ENCODE measurements at regions not wholly inside any gene's neighbourhood (a gene's known extent, or its start where the extent isn't known, plus 50 kb on each side); places are given as distances from the start of the nearest gene placed in this dataset.

DNA sequence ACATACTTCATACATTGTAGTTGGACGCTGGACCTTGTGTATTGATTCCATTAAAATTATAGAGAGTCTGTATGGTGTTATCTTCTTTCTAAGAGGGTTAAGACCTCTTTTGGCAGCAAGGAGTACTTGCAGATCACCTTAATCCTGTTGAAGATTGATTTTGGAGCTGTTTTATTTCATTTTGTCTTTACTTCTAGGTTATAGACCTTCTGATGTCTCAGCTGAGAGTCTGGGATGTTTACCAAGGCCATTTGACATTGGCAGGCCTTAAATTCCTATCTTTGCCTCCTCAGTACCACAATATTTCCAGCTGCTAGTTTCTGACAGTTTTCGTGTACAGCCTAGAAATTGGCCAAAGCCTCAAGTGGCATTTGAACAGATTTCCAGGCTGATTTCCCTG is 338.0 kb downstream of the LMO4 start:
- Mint-ChIP-seq H3K27me3 (peaks cover 0 to 10% (median 0%) of the 10 kb centered on the region in 5 donors), H3K36me3 (no peaks in the 10 kb centered on the region), H3K27ac (no peak overlapping the region), H3K9me3 (peaks cover 0 to 8% (median 0%) of the 10 kb centered on the region in 11 donors), H3K4me3 (no peak overlapping the region), H3K4me1 (no peaks in the 10 kb centered on the region)
- ChIA-PET POLR2A (no interaction called here), CTCF (no interaction called here)
- H3K4me1 ChIP-seq (ENCODE audit: control insufficient read depth in 2 of 2, insufficient read depth in 2 of 2, low read length in 2 of 2): no peaks in the 10 kb centered on the region
- DNase-seq: no peak
- intact Hi-C loops (cut with micrococcal nuclease): no loop called here
- H3K36me3 ChIP-seq (ENCODE audit: control insufficient read depth in 2 of 3, insufficient read depth in 3 of 3, low read length in 3 of 3): no peaks in the 10 kb centered on the region
- no peak overlapping the region for H3K4me3 ChIP-seq (ENCODE audit: low read length)
- no peaks in the 10 kb centered on the region for H3K27me3 ChIP-seq (ENCODE audit: control insufficient read depth in 2 of 2, insufficient read depth in 2 of 2, low read length in 2 of 2)
- H3K27ac ChIP-seq (ENCODE audit: low read depth, low read length): no peak overlapping the region
- no peak for ATAC-seq
- no peaks in the 10 kb centered on the region for H3K9me3 ChIP-seq (ENCODE audit: control insufficient read depth in 2 of 3, low read length in 3 of 3)

DNA sequence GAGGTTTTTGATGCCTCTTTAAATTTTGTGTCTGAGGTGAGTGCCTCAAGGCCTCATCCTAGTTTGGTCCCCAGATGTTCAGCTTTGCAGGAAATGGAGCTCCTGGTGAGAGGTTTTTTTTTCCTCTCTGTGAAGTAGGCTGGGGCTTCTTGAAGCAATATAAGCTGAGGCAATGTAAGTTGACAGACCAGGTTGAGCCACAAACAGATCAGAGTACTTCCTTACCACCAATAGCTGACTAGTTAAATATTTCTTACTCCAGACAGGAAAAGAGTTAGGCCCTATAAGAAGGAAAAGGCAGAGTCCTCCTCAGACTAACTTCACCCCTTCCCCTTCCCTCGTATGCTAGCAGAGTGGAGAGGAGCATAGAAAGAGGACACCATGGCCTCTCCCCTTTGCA is 341.0 kb downstream of the LMO4 start:
- Histone ChIP-seq H3K4me3 (ENCODE audit: low read length) (no peak overlapping the region), H3K27ac (ENCODE audit: low read depth, low read length) (no peak overlapping the region), H3K4me1 (ENCODE audit: control insufficient read depth in 2 of 2, insufficient read depth in 2 of 2, low read length in 2 of 2) (no peaks in the 10 kb centered on the region), H3K27me3 (ENCODE audit: control insufficient read depth in 2 of 2, insufficient read depth in 2 of 2, low read length in 2 of 2) (no peaks in the 10 kb centered on the region), H3K36me3 (ENCODE audit: control insufficient read depth in 2 of 3, insufficient read depth in 3 of 3, low read length in 3 of 3) (no peaks in the 10 kb centered on the region), H3K9me3 (ENCODE audit: control insufficient read depth in 2 of 3, low read length in 3 of 3) (no peaks in the 10 kb centered on the region)
- Mint-ChIP-seq H3K4me1 (no peaks in the 10 kb centered on the region), H3K4me3 (no peak overlapping the region), H3K27me3 (peaks cover 0 to 13% (median 0%) of the 10 kb centered on the region in 5 donors), H3K9me3 (peaks cover 0 to 5% (median 0%) of the 10 kb centered on the region in 11 donors), H3K36me3 (no peaks in the 10 kb centered on the region), H3K27ac (no peak overlapping the region)
- ChIA-PET CTCF (no interaction called here), POLR2A (no interaction called here)
- DNase-seq (no peak), ATAC-seq (no peak)
- intact Hi-C loops (cut with micrococcal nuclease): no loop called here

DNA sequence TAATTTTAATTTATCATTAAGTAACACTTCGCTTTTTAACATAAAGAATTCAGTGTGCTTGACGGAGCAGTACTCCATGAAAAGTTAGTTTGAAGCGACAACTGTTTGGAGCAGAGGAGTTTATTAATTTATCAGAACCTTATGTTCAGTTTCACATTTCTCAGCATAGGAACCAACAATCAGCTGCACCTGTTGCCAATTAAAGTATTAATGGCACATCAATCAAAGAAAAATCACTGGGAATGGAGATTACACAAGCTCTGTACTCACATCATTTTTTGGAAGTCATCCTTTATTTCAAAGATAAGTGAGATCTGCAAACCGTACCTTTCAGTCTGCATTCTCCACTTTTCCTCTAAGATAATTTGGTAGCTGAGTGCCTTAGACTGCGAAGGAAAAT is 344.6 kb downstream of the LMO4 start:
- Mint-ChIP-seq H3K27me3 (peaks cover 0 to 9% (median 5%) of the 10 kb centered on the region in 5 donors), H3K27ac (no peak overlapping the region), H3K4me1 (no peaks in the 10 kb centered on the region), H3K4me3 (no peak overlapping the region), H3K36me3 (no peaks in the 10 kb centered on the region), H3K9me3 (peaks cover 0 to 1% (median 0%) of the 10 kb centered on the region in 11 donors)
- Histone ChIP-seq H3K27me3 (ENCODE audit: control insufficient read depth in 2 of 2, insufficient read depth in 2 of 2, low read length in 2 of 2) (no peaks in the 10 kb centered on the region), H3K27ac (ENCODE audit: low read depth, low read length) (no peak overlapping the region), H3K4me1 (ENCODE audit: control insufficient read depth in 2 of 2, insufficient read depth in 2 of 2, low read length in 2 of 2) (no peaks in the 10 kb centered on the region), H3K9me3 (ENCODE audit: control insufficient read depth in 2 of 3, low read length in 3 of 3) (no peaks in the 10 kb centered on the region), H3K36me3 (ENCODE audit: control insufficient read depth in 2 of 3, insufficient read depth in 3 of 3, low read length in 3 of 3) (no peaks in the 10 kb centered on the region), H3K4me3 (ENCODE audit: low read length) (no peak overlapping the region)
- no peak for DNase-seq
- ChIA-PET CTCF (no interaction called here), POLR2A (no interaction called here)
- intact Hi-C loops (cut with micrococcal nuclease): no loop called here
- ATAC-seq: no peak

DNA sequence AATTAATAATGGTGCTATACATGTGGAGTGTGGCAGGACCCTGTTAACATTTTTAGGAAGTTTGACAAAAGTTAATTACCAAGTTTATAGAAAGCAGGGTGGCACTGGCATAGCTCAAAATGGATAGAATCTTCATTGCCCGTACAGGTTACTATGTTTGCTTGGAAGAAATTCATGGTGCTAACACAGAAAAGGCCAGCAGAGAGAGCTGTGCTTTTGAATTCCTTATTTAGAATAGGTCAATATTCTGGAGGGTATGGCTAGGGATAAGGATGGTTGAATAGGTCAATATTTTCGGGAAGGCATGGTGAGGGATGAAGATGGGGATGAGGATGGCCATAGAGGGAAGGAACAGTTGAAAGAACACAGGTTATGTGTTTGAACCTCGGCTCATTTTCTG is 345.1 kb downstream of the LMO4 start:
- ChIA-PET CTCF (no interaction called here), POLR2A (no interaction called here)
- H3K27ac Mint-ChIP-seq: no peak overlapping the region
- no peak overlapping the region for H3K4me3 Mint-ChIP-seq
- ATAC-seq: no peak
- no peaks in the 10 kb centered on the region for H3K4me1 Mint-ChIP-seq
- no peak for DNase-seq
- Histone ChIP-seq H3K27me3 (ENCODE audit: control insufficient read depth in 2 of 2, insufficient read depth in 2 of 2, low read length in 2 of 2) (no peaks in the 10 kb centered on the region), H3K36me3 (ENCODE audit: control insufficient read depth in 2 of 3, insufficient read depth in 3 of 3, low read length in 3 of 3) (no peaks in the 10 kb centered on the region), H3K4me1 (ENCODE audit: control insufficient read depth in 2 of 2, insufficient read depth in 2 of 2, low read length in 2 of 2) (no peaks in the 10 kb centered on the region), H3K4me3 (ENCODE audit: low read length) (no peak overlapping the region), H3K9me3 (ENCODE audit: control insufficient read depth in 2 of 3, low read length in 3 of 3) (no peaks in the 10 kb centered on the region), H3K27ac (ENCODE audit: low read depth, low read length) (no peak overlapping the region)
- H3K9me3 Mint-ChIP-seq: peaks cover 0 to 1% (median 0%) of the 10 kb centered on the region in 11 donors
- intact Hi-C loops (cut with micrococcal nuclease): no loop called here
- peaks cover 0 to 9% (median 5%) of the 10 kb centered on the region in 5 donors for H3K27me3 Mint-ChIP-seq
- H3K36me3 Mint-ChIP-seq: no peaks in the 10 kb centered on the region

DNA sequence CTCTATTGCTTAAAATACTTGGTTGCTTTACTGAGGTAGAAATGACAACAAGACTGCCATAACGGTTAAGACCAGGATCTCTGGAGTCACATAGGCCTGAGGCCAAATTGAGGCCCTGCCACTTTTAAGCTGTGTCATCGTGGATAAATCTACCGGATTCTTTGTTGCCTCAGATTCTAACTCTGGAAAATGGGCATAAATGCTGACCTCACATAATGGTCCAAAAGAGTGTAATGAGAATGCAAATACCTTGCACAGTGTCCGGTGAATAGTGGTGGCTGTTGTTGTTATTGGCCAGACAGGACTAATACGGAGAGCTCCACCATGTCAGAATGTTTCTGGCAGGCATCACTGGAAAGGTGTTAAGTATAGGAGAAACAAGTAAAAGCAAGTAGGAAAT is 346.1 kb downstream of the LMO4 start:
- H3K4me1 Mint-ChIP-seq: no peaks in the 10 kb centered on the region
- CTCF ChIA-PET: no interaction called here

DNA sequence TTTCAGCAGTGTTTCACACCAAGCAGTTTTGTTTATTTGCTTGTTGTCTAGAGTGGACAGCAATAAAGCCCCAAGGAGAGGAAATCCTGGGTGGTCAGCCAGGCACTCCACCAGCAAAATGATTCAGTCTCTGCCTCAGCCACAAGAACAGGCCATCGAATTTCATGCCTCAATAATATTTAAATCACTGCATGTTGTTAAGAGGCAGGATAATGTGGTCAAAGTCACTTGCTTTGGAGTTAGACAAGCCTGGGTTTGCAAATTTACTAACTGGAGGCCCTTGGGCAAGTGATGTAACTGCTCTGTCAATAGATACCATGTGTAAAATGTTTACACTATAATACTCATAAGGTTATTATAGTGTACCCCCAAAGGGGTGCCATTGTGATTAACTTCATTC is 349.6 kb downstream of the LMO4 start:
- no peaks in the 10 kb centered on the region for H3K27me3 ChIP-seq (ENCODE audit: control insufficient read depth in 2 of 2, insufficient read depth in 2 of 2, low read length in 2 of 2)
- H3K9me3 ChIP-seq (ENCODE audit: control insufficient read depth in 2 of 3, low read length in 3 of 3): no peaks in the 10 kb centered on the region
- H3K4me1 Mint-ChIP-seq: no peaks in the 10 kb centered on the region
- H3K27ac ChIP-seq (ENCODE audit: low read depth, low read length): no peak overlapping the region
- POLR2A ChIA-PET: no interaction called here
- peaks cover 0 to 9% (median 5%) of the 10 kb centered on the region in 5 donors for H3K27me3 Mint-ChIP-seq
- H3K4me1 ChIP-seq (ENCODE audit: control insufficient read depth in 2 of 2, insufficient read depth in 2 of 2, low read length in 2 of 2): no peaks in the 10 kb centered on the region
- H3K36me3 Mint-ChIP-seq: no peaks in the 10 kb centered on the region
- CTCF ChIA-PET: no interaction called here
- ATAC-seq (no peak), DNase-seq (no peak)
- H3K27ac Mint-ChIP-seq: no peak overlapping the region
- H3K4me3 Mint-ChIP-seq: no peak overlapping the region
- intact Hi-C loops (cut with micrococcal nuclease): no loop called here
- peaks cover 0 to 3% (median 0%) of the 10 kb centered on the region in 11 donors for H3K9me3 Mint-ChIP-seq
- H3K4me3 ChIP-seq (ENCODE audit: low read length): no peak overlapping the region
- no peaks in the 10 kb centered on the region for H3K36me3 ChIP-seq (ENCODE audit: control insufficient read depth in 2 of 3, insufficient read depth in 3 of 3, low read length in 3 of 3)

More for the DNA sequence above, 346.1 kb downstream of the LMO4 start:
- Histone ChIP-seq H3K27me3 (ENCODE audit: control insufficient read depth in 2 of 2, insufficient read depth in 2 of 2, low read length in 2 of 2) (no peaks in the 10 kb centered on the region), H3K36me3 (ENCODE audit: control insufficient read depth in 2 of 3, insufficient read depth in 3 of 3, low read length in 3 of 3) (no peaks in the 10 kb centered on the region), H3K4me3 (ENCODE audit: low read length) (no peak overlapping the region), H3K4me1 (ENCODE audit: control insufficient read depth in 2 of 2, insufficient read depth in 2 of 2, low read length in 2 of 2) (no peaks in the 10 kb centered on the region), H3K9me3 (ENCODE audit: control insufficient read depth in 2 of 3, low read length in 3 of 3) (no peaks in the 10 kb centered on the region), H3K27ac (ENCODE audit: low read depth, low read length) (no peak overlapping the region)
- Mint-ChIP-seq H3K4me3 (no peak overlapping the region), H3K9me3 (peaks cover 0 to 3% (median 0%) of the 10 kb centered on the region in 11 donors), H3K36me3 (no peaks in the 10 kb centered on the region), H3K27ac (no peak overlapping the region), H3K27me3 (peaks cover 0 to 9% (median 5%) of the 10 kb centered on the region in 5 donors)
- ATAC-seq: no peak
- POLR2A ChIA-PET: no interaction called here
- intact Hi-C loops (cut with micrococcal nuclease): no loop called here
- no peak for DNase-seq

DNA sequence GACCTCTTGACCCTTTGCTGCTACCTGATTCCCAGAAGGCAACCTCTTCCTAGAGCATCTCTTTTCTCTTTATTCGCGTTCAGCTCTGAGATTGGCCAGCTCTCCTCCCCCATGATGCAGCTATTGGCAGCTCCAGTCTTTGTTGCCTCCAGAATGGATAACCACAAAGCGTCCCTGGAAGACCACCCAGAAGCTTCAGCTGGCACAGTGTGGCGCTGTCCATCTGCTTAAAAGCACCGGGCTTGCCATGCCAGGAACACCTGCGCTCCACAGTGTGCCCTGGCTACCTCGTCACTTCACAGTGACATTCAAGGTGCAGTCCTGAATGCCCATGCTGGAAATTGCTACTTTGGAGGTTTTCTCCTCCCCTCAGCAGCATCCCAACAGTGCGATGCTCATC is 353.9 kb downstream of the LMO4 start:
- no peaks in the 10 kb centered on the region for H3K9me3 ChIP-seq (ENCODE audit: control insufficient read depth in 2 of 3, low read length in 3 of 3)
- CTCF ChIA-PET: no interaction called here
- H3K27me3 ChIP-seq (ENCODE audit: control insufficient read depth in 2 of 2, insufficient read depth in 2 of 2, low read length in 2 of 2): no peaks in the 10 kb centered on the region
- Mint-ChIP-seq H3K36me3 (no peaks in the 10 kb centered on the region), H3K4me1 (no peaks in the 10 kb centered on the region), H3K27ac (no peak overlapping the region), H3K9me3 (peaks cover 0 to 4% (median 0%) of the 10 kb centered on the region in 11 donors), H3K4me3 (no peak overlapping the region), H3K27me3 (peaks cover 0 to 12% (median 0%) of the 10 kb centered on the region in 5 donors)
- no peak for ATAC-seq
- H3K27ac ChIP-seq (ENCODE audit: low read depth, low read length): no peak overlapping the region
- H3K4me3 ChIP-seq (ENCODE audit: low read length): no peak overlapping the region
- H3K4me1 ChIP-seq (ENCODE audit: control insufficient read depth in 2 of 2, insufficient read depth in 2 of 2, low read length in 2 of 2): no peaks in the 10 kb centered on the region
- no peaks in the 10 kb centered on the region for H3K36me3 ChIP-seq (ENCODE audit: control insufficient read depth in 2 of 3, insufficient read depth in 3 of 3, low read length in 3 of 3)
- POLR2A ChIA-PET: no interaction called here
- intact Hi-C loops (cut with micrococcal nuclease): no loop called here
- DNase-seq: no peak
